Sigmoid colon (tissue), 6 donors: ENCODE measurements at regions not wholly inside any gene's neighbourhood (a gene's known extent, or its start where the extent isn't known, plus 50 kb on each side); places are given as distances from the start of the nearest gene placed in this dataset.

ENCODE experiments used
- DNase-seq: peaks from one replicate; pipeline ENCODE4 v3.0.0-alpha.2; 2019
- H3K27ac ChIP-seq, 4 donors: fragments of 200-600 bp; sonication (generic); one replicate each; pipeline ENCODE4 v1.5.1; 2016 to 2019; ENCODE audit warnings: mild to moderate bottlenecking in 1 of 4
- H3K27me3 ChIP-seq, 3 donors: fragments of 200-600 bp; sonication (generic); one replicate each; pipeline ENCODE4 v1.5.1; 2019; ENCODE audit warnings: mild to moderate bottlenecking in 1 of 3
- H3K36me3 ChIP-seq, 4 donors: fragments of 200-600 bp; sonication (generic); one replicate each; pipeline ENCODE4 v1.5.1; 2016 to 2019
- H3K4me1 ChIP-seq, 4 donors: fragments of 200-600 bp; sonication (generic); one replicate each; pipeline ENCODE4 v1.5.1; 2017 to 2019
- H3K4me3 ChIP-seq, 4 donors: fragments of 200-600 bp; sonication (generic); one replicate each; pipeline ENCODE4 v1.5.1; 2017 to 2019; ENCODE audit warnings: mild to moderate bottlenecking in 2 of 4, moderate library complexity in 1 of 4
- H3K9me3 ChIP-seq, 4 donors: fragments of 200-600 bp in 3 of 4; sonication (generic) in 3 of 4; one replicate each; pipeline versions ENCODE4 v1.5.1 to v1.6.1; 2013 to 2019
- CTCF ChIP-seq, 4 experiments: fragments of 450-650 bp in 3 of 4; fragments of 200-600 bp in 1 of 4; IDR thresholded peaks; one replicate each; pipeline ENCODE4 v1.5.1; 2016 to 2019; ENCODE audit warnings: antibody characterized with exemption in 4 of 4, mild to moderate bottlenecking in 3 of 4, moderate library complexity in 2 of 4
- EP300 ChIP-seq, 4 donors: sonication (generic); formaldehyde crosslinking; IDR thresholded peaks; one replicate each; pipeline ENCODE4 v1.6.1; 2017; ENCODE audit warnings: antibody characterized with exemption in 4 of 4
- POLR2A ChIP-seq, 2 donors: fragments of 450-650 bp; IDR thresholded peaks; one replicate each; pipeline ENCODE4 v1.6.1; 2016; ENCODE audit warnings: antibody characterized with exemption in 2 of 2, mild to moderate bottlenecking in 2 of 2, moderate library complexity in 2 of 2
- POLR2AphosphoS5 ChIP-seq, 4 donors: sonication (generic); formaldehyde crosslinking; IDR thresholded peaks; one replicate each; pipeline ENCODE4 v1.6.1; 2017; ENCODE audit warnings: antibody characterized with exemption in 4 of 4
- WGBS, 2 donors: extraction: QIAGEN DNeasy Blood & Tissue Kit; methylation state at CpG; one replicate each; pipeline ENCODE4 v1.1.7; 2013; 5-methylcytosine and 5-hydroxymethylcytosine counted together
- intact Hi-C: fragments of 100-400 bp; cut with DNase I; formaldehyde crosslinking; loops from one replicate; pipeline ENCODE4 v1.15.1; 2023
- donor health status: healthy with polysubstance abuse.
- donor health status: healthy.

- no peak overlapping the region for H3K27ac ChIP-seq
- no peaks in the 10 kb centered on the region for H3K9me3 ChIP-seq
- H3K36me3 ChIP-seq: no peaks in the 10 kb centered on the region
- intact Hi-C loops: no loop called here
- no peaks in the 10 kb centered on the region for H3K27me3 ChIP-seq
- no peaks in the 10 kb centered on the region for H3K4me1 ChIP-seq
- TF ChIP-seq CTCF (IDR thresholded peaks at IDR 0.05): no peak
- no peak for DNase-seq
- WGBS, 2 donors: 41 to 45% methylated on average over 3 of the region's 3 CpGs
- no peak overlapping the region for H3K4me3 ChIP-seq
Observed at GRCh38 chrX:149205081-149205480, 300.0 kb downstream of the IDS start.

- H3K27me3 ChIP-seq: no peaks in the 10 kb centered on the region
- 91 to 93% methylated on average over 4 of the region's 4 CpGs for WGBS, 2 donors
Observed at GRCh38 chrX:149199734-149200133, 305.4 kb downstream of the IDS start.

GRCh38 chrX:149198980-149199732, 305.9 kb downstream of the IDS start:
- no peaks in the 10 kb centered on the region for H3K9me3 ChIP-seq
- H3K4me3 ChIP-seq: no peak overlapping the region
- WGBS, 2 donors: 86 to 90% methylated on average over 11 of the region's 11 CpGs
- H3K36me3 ChIP-seq: no peaks in the 10 kb centered on the region
- no peaks in the 10 kb centered on the region for H3K4me1 ChIP-seq
- TF ChIP-seq EP300 (IDR thresholded peaks at IDR 0.05) (no peak), CTCF (IDR thresholded peaks at IDR 0.05) (no peak)
- no peak for DNase-seq
- no peak overlapping the region for H3K27ac ChIP-seq
- intact Hi-C loops: no loop called here
- H3K27me3 ChIP-seq: no peaks in the 10 kb centered on the region

More at GRCh38 chrX:149199734-149200133, 305.4 kb downstream of the IDS start:
- Histone ChIP-seq H3K4me1 (no peaks in the 10 kb centered on the region), H3K4me3 (no peak overlapping the region), H3K27ac (no peak overlapping the region), H3K9me3 (no peaks in the 10 kb centered on the region), H3K36me3 (no peaks in the 10 kb centered on the region)
- TF ChIP-seq CTCF (IDR thresholded peaks at IDR 0.05): no peak
- no peak for TF ChIP-seq POLR2AphosphoS5 (IDR thresholded peaks at IDR 0.05)
- no peak for TF ChIP-seq POLR2A (IDR thresholded peaks at IDR 0.05)
- TF ChIP-seq EP300 (IDR thresholded peaks at IDR 0.05): no peak
- intact Hi-C loops: no loop called here
- no peak for DNase-seq

- Histone ChIP-seq H3K27ac (no peak overlapping the region), H3K36me3 (no peaks in the 10 kb centered on the region), H3K27me3 (no peaks in the 10 kb centered on the region), H3K4me1 (no peaks in the 10 kb centered on the region), H3K9me3 (no peaks in the 10 kb centered on the region), H3K4me3 (no peak overlapping the region)
- intact Hi-C loops: no loop called here
- no peak for TF ChIP-seq EP300 (IDR thresholded peaks at IDR 0.05)
- TF ChIP-seq CTCF (IDR thresholded peaks at IDR 0.05): no peak
- no peak for TF ChIP-seq POLR2AphosphoS5 (IDR thresholded peaks at IDR 0.05)
- no peak for TF ChIP-seq POLR2A (IDR thresholded peaks at IDR 0.05)
- 56 to 89% methylated on average over 2 of the region's 2 CpGs for WGBS, 2 donors
- DNase-seq: no peak
Observed at GRCh38 chrX:149185087-149185486, 320.0 kb downstream of the IDS start.
